Neural progenitor cell (in vitro differentiated cells): ENCODE measurements at regions not wholly inside any gene's neighbourhood (a gene's known extent, or its start where the extent isn't known, plus 50 kb on each side); places are given as distances from the start of the nearest gene placed in this dataset.

Experiments used
- CTCF ChIP-seq: fragments of 200-600 bp; sonication (generic); IDR thresholded peaks from 2 replicates; pipeline ENCODE4 v1.5.1; 2017; ENCODE audit warnings: antibody characterized with exemption, mild to moderate bottlenecking
- EZH2 ChIP-seq: fragments of 200-600 bp; sonication (generic); IDR thresholded peaks from 2 replicates; pipeline ENCODE4 v1.6.1; 2017; ENCODE audit warnings: antibody characterized with exemption, mild to moderate bottlenecking, moderate library complexity

DNA sequence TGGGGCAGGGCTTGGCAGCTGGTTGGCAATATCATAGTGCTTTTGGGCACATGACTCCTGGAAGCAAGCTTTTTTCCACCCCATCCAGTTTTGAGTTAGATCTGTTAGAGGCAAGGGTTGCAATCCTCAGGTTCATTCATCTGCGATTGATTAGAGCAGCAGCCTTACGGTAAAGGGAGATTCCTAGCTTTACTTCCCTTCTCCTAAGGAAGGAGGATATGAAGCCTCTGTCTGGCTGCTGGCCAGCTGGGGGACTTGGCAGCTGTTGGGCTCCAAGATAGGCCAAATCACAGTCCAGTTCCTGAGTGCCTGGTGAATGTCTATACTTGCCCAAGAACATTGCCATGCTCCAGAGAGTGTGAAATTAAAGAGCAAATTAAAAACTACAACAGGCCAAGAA lies 113.4 kb upstream of the CCNH start:
- no peak for TF ChIP-seq CTCF
- TF ChIP-seq EZH2 = no peak
